WI38 (cell line): ENCODE measurements at regions not wholly inside any gene's neighbourhood (a gene's known extent, or its start where the extent isn't known, plus 50 kb on each side); places are given as distances from the start of the nearest gene placed in this dataset.

Source experiments
- H3K4me3 ChIP-seq: 2 replicates; pipeline ENCODE4 v1.5.1; 2011; ENCODE audit warnings: low read depth, mild to moderate bottlenecking, control low read depth, low read length
- CTCF ChIP-seq: IDR thresholded peaks from 2 replicates; pipeline ENCODE4 v1.5.1; 2012; ENCODE audit warnings: low read depth, mild to moderate bottlenecking, control low read depth, low read length

DNA sequence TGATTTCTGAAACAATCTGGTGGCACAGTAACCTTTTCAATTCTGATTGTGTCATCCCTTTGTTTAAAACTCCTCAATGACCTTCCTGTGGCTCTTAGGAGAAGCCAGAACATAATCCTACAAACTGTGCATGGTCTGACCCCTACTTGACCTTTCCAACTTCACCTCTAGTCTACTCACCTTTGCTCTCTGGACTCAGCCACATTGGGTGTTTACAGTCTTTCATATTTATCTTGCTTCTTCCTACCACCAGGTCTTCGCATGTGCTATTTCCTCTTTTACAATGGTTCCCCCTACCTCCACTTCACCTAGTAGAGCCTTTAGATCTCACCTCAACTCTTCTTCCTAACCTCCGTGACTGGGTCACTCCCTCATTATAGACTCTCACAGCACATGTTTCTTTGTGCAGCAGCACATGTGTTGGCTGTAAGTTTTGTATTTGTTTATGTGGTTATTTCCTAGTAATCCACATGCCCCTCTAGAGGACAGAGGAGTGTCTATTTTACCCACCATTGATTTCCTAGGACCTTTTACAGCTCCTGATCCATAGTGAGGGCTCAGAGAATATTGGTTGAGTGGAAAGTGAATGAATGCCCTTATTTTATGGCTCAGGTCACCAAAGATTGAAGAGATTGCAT, 320.8 kb upstream of the MEIS1 start:
- no peak overlapping the region for H3K4me3 ChIP-seq
- no peak for TF ChIP-seq CTCF

GRCh38 chr2:66111706-66112105, 323.2 kb upstream of the MEIS1 start:
- H3K4me3 ChIP-seq = no peak overlapping the region
- TF ChIP-seq CTCF = no peak

GRCh38 chr2:66110608-66111007, 324.3 kb upstream of the MEIS1 start:
- H3K4me3 ChIP-seq = no peak overlapping the region
- TF ChIP-seq CTCF = no peak

GRCh38 chr2:66110086-66110485, 324.8 kb upstream of the MEIS1 start:
- no peak overlapping the region for H3K4me3 ChIP-seq
- TF ChIP-seq CTCF = no peak

DNA sequence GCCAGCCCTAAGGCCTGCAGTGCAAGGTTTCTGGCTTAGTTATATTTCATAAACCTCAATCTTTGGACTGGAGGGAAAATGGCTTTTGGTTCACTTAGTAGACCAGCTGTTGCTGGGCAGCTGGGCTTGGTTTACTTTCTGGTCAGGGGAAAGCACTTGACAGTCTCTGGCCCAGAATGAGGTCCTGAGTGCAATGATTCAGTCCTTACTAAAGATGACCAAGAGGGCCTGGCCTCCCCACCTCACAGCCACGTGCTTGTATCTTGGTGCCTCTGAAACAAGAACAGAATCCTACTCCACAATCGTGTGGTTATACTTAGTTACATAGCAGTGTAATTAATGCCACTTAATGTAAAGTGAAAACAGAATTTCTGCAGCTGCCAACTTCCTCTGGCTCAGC, 325.5 kb upstream of the MEIS1 start:
- H3K4me3 ChIP-seq = no peak overlapping the region
- no peak for TF ChIP-seq CTCF

- no peak overlapping the region for H3K4me3 ChIP-seq
Observed at GRCh38 chr2:66105066-66105753, 329.7 kb upstream of the MEIS1 start.

More at GRCh38 chr2:66105066-66105753, 329.7 kb upstream of the MEIS1 start:
- TF ChIP-seq CTCF = no peak
